ENCODE measurements at regions not wholly inside any gene's neighbourhood (a gene's known extent, or its start where the extent isn't known, plus 50 kb on each side); places are given as distances from the start of the nearest gene placed in this dataset.

GRCh38 chr13:100977841-100978240, 303.2 kb upstream of the TMTC4 start:
- no peaks in the 10 kb centered on the region for H3K36me3 ChIP-seq (replicated peaks in 1 of 2; ENCODE audit: control insufficient read depth in 1 of 2, insufficient read depth in 2 of 2, low read length in 2 of 2)
- WGBS (ENCODE audit: low lambda C conversion rate): 21% methylated on average over 7 of the region's 7 CpGs
- CTCF ChIA-PET (ENCODE audit: low intra/inter-chr PET ratio, low total read pairs): no interaction called here
- POLR2A ChIA-PET: no interaction called here
- H3K27ac ChIP-seq (ENCODE audit: extremely low read length, insufficient read depth, low read length): no peak overlapping the region
- in situ Hi-C loops (cut with HindIII; ENCODE audit: extremely low pct_ligation_motif_present, low pct_unique_long_range_greater_than_20kb): no loop called here
- no peaks in the 10 kb centered on the region for H3K4me1 ChIP-seq (ENCODE audit: insufficient read depth, low read length)
- no peak overlapping the region for H2AFZ ChIP-seq (ENCODE audit: low read length)
- no peaks in the 10 kb centered on the region; a peak in 1 of 5 replicates for H3K27me3 ChIP-seq (ENCODE audit: control insufficient read depth in 1 of 2, insufficient read depth in 2 of 2, low read length in 2 of 2)
- FAIRE-seq: no peak
- no peak overlapping the region for H3K4me2 ChIP-seq (ENCODE audit: low read depth, low read length)
- no peak overlapping the region for H3K9ac ChIP-seq (ENCODE audit: insufficient read depth, low read depth, low read length)
- H3K9me3 ChIP-seq (ENCODE audit: low read length): no peaks in the 10 kb centered on the region
- H3K4me3 ChIP-seq (replicated peaks in 1 of 3; ENCODE audit: insufficient read depth in 1 of 3, low read depth in 2 of 3, low read length in 3 of 3): no peak overlapping the region
- DNase-seq (ENCODE audit: low spot score): no peak
- intact Hi-C loops (cut with micrococcal nuclease; ENCODE audit: unreplicated experiment): no loop called here
- BruUV-seq (replicated peaks): no TSS peak
- no peaks in the 10 kb centered on the region for H4K20me1 ChIP-seq (ENCODE audit: insufficient read depth, low read length)
- TF ChIP-seq GMEB1 (CRISPR knock-in tag; IDR thresholded peaks at IDR 0.05; ENCODE audit: borderline replicate concordance) (no peak), THAP7 (CRISPR knock-in tag; IDR thresholded peaks at IDR 0.05) (no peak), KAT7 (CRISPR knock-in tag; IDR thresholded peaks at IDR 0.05; ENCODE audit: borderline replicate concordance) (no peak), TSC22D2 (CRISPR knock-in tag; IDR thresholded peaks at IDR 0.05; ENCODE audit: borderline replicate concordance) (no peak), HMG20A (CRISPR knock-in tag; IDR thresholded peaks at IDR 0.05; ENCODE audit: borderline replicate concordance) (no peak), ZSCAN30 (CRISPR knock-in tag; IDR thresholded peaks at IDR 0.05) (no peak), LBX2 (CRISPR knock-in tag; IDR thresholded peaks at IDR 0.05; ENCODE audit: borderline replicate concordance) (no peak), ZBTB49 (CRISPR knock-in tag; IDR thresholded peaks at IDR 0.05; ENCODE audit: borderline replicate concordance) (no peak), MTA1 (CRISPR knock-in tag; IDR thresholded peaks at IDR 0.05; ENCODE audit: borderline replicate concordance) (no peak)
- ATAC-seq: no peak
- H3K79me2 ChIP-seq (ENCODE audit: insufficient read depth, low read length): no peaks in the 10 kb centered on the region
